HepG2 (cell line): ENCODE measurements at regions not wholly inside any gene's neighbourhood (a gene's known extent, or its start where the extent isn't known, plus 50 kb on each side); places are given as distances from the start of the nearest gene placed in this dataset.

Source experiments
- ATAC-seq: fragments of 200-7000 bp; cut with Tn5 transposase; 3 replicates; pipeline ENCODE4 v1.9.1; 2020; ENCODE audit warnings: mild to moderate bottlenecking, moderate library complexity
- BruUV-seq: library from RNA; stranded (reverse); fragments of 400-500 nt; replicated peaks from 2 replicates; lab custom pipeline; 2021; lab: Mats Ljungman, UMichigan
- CTCF ChIA-PET: fragments of 300-600 bp; formaldehyde crosslinking; extraction: SDS; loops from one replicate; lab custom pipeline; 2021; ENCODE audit warnings: low total read pairs, inconsistent platforms, low intra/inter-chr PET ratio; lab: Yijun Ruan, JAX
- POLR2A ChIA-PET: fragments of 350-600 bp; sonication (Branson Sonifier 250); formaldehyde crosslinking; loops from one replicate; lab custom pipeline; 2020; ENCODE audit warnings: antibody characterized with exemption, inconsistent platforms; lab: Yijun Ruan, JAX
- DNase-seq: peaks from one replicate; pipeline ENCODE4 v3.0.0-alpha.2; 2015; ENCODE audit warnings: low spot score
- FAIRE-seq: peaks from 3 replicates; lab custom pipeline; 2011; peaks lifted over from hg19 to GRCh38; lab: Jason Lieb, UNC
- H2AFZ ChIP-seq: one replicate; pipeline ENCODE4 v1.6.1; 2011; ENCODE audit warnings: low read length, inconsistent platforms
- H3K27ac ChIP-seq: fragments of 300-600 bp; 3 replicates; pipeline ENCODE4 v1.8.0; 2011; ENCODE audit warnings: mixed run types, mild to moderate bottlenecking, mixed read lengths, low read length, inconsistent platforms; ENCODE audit not compliant: insufficient read depth; ENCODE audit errors: extremely low read length
- H3K27me3 ChIP-seq, 2 experiments: fragments of 200-600 bp in 1 of 2; 2 replicates in 1 of 2; 3 replicates in 1 of 2; pipeline versions ENCODE4 v1.6.0 to v1.8.0; 2011; ENCODE audit warnings: low read length in 2 of 2, mild to moderate bottlenecking in 2 of 2, moderate library complexity in 2 of 2, inconsistent platforms in 1 of 2; ENCODE audit not compliant: insufficient read depth in 2 of 2, control insufficient read depth in 1 of 2
- H3K36me3 ChIP-seq, 2 experiments: fragments of 200-600 bp in 1 of 2; replicated peaks in 1 of 2; 2 replicates in 1 of 2; 3 replicates in 1 of 2; pipeline versions ENCODE4 v1.5.1 to v1.8.0; 2011; ENCODE audit warnings: low read length in 2 of 2, inconsistent platforms in 1 of 2; ENCODE audit not compliant: insufficient read depth in 2 of 2, control insufficient read depth in 1 of 2
- H3K4me1 ChIP-seq: 2 replicates; pipeline ENCODE4 v1.5.1; 2012; ENCODE audit warnings: low read length, inconsistent platforms; ENCODE audit not compliant: insufficient read depth
- H3K4me2 ChIP-seq: 2 replicates; pipeline ENCODE4 v1.6.0; 2011; ENCODE audit warnings: low read depth, low read length, inconsistent platforms
- H3K4me3 ChIP-seq, 3 experiments: fragments of 200-600 bp in 1 of 3; sonication (generic), shearing (Covaris generic) in 1 of 3; replicated peaks in 1 of 3; 2 replicates each; pipeline ENCODE4 v1.5.1; 2011 to 2016; ENCODE audit warnings: low read length in 3 of 3, inconsistent platforms in 2 of 3, low read depth in 2 of 3, mild to moderate bottlenecking in 2 of 3, control low read depth in 1 of 3, mixed read lengths in 1 of 3; ENCODE audit not compliant: insufficient read depth in 1 of 3
- H3K79me2 ChIP-seq: one replicate; pipeline ENCODE4 v1.6.1; 2011; ENCODE audit warnings: low read length, inconsistent platforms; ENCODE audit not compliant: insufficient read depth
- H3K9ac ChIP-seq: 2 replicates; pipeline ENCODE4 v1.6.0; 2011; ENCODE audit warnings: mild to moderate bottlenecking, low read depth, low read length, inconsistent platforms; ENCODE audit not compliant: insufficient read depth
- H3K9me3 ChIP-seq: 2 replicates; pipeline ENCODE4 v1.5.1; 2012; ENCODE audit warnings: mild to moderate bottlenecking, low read length
- H4K20me1 ChIP-seq: 2 replicates; pipeline ENCODE4 v1.6.0; 2011; ENCODE audit warnings: inconsistent platforms, mild to moderate bottlenecking, low read length, moderate library complexity; ENCODE audit not compliant: insufficient read depth
- ARNTL ChIP-seq: sonication (generic); formaldehyde crosslinking; IDR thresholded peaks from 2 replicates; pipeline ENCODE4 v1.4.0; 2020; ENCODE audit warnings: mild to moderate bottlenecking, missing genetic modification reagents
- CENPT ChIP-seq: sonication (generic); formaldehyde crosslinking; IDR thresholded peaks from 2 replicates; pipeline ENCODE4 v1.8.0; 2022; ENCODE audit warnings: low read depth, mild to moderate bottlenecking, moderate library complexity, missing genetic modification reagents
- FOXP1 ChIP-seq, 2 experiments: fragments of 450-650 bp in 1 of 2; IDR thresholded peaks; 2 replicates each; pipeline ENCODE4 v1.6.1; 2017 to 2018; ENCODE audit warnings: antibody characterized with exemption in 1 of 2
- SIN3A ChIP-seq: IDR thresholded peaks from 2 replicates; pipeline ENCODE4 v1.6.1; 2011; ENCODE audit warnings: low read depth, mild to moderate bottlenecking, control low read depth, low read length, borderline replicate concordance
- ZBTB7B ChIP-seq: sonication (generic); formaldehyde crosslinking; IDR thresholded peaks from 2 replicates; pipeline ENCODE4 v1.4.0; 2020; ENCODE audit warnings: missing genetic modification reagents
- ZNF335 ChIP-seq: sonication (generic); formaldehyde crosslinking; IDR thresholded peaks from 2 replicates; pipeline ENCODE4 v1.4.0; 2020; ENCODE audit warnings: missing genetic modification reagents
- WGBS: methylation state at CpG from one replicate; pipeline ENCODE4 v1.1.6; 2017; ENCODE audit warnings: low lambda C conversion rate; 5-methylcytosine and 5-hydroxymethylcytosine counted together
- in situ Hi-C: cut with HindIII; loops from 2 replicates; pipeline ENCODE4 v1.10.0; 2017; ENCODE audit warnings: low pct_unique_long_range_greater_than_20kb; ENCODE audit not compliant: extremely low pct_ligation_motif_present
- intact Hi-C: fragments of 100-400 bp; cut with micrococcal nuclease; formaldehyde crosslinking; loops from one replicate; pipeline ENCODE4 v1.10.0; 2022; ENCODE audit not compliant: unreplicated experiment
- TF ChIP-seq, protein P1 (sequence below): sonication (generic); formaldehyde crosslinking; IDR thresholded peaks from 2 replicates; pipeline ENCODE4 v1.4.0; 2020; ENCODE audit warnings: missing genetic modification reagents, borderline replicate concordance
- TF ChIP-seq, protein P2 (sequence below): sonication (generic); IDR thresholded peaks from 2 replicates; pipeline ENCODE4 v1.6.1; 2016; ENCODE audit warnings: low read depth, borderline replicate concordance
- TF ChIP-seq, protein P3 (sequence below), 2 experiments: fragments of 450-650 bp in 1 of 2; sonication (generic) in 1 of 2; formaldehyde crosslinking; IDR thresholded peaks; 2 replicates each; pipeline versions ENCODE4 v1.5.0 to v1.8.0; 2020 to 2022; ENCODE audit warnings: mild to moderate bottlenecking in 1 of 2, missing genetic modification reagents in 1 of 2
- TF ChIP-seq, protein P4 (sequence below): fragments of 450-650 bp; IDR thresholded peaks from 2 replicates; pipeline ENCODE4 v1.6.1; 2017
- TF ChIP-seq, protein P5 (sequence below), 2 experiments: sonication (generic) in 1 of 2; formaldehyde crosslinking in 1 of 2; IDR thresholded peaks; 2 replicates each; pipeline versions ENCODE4 v1.4.0 to v1.6.1; 2016 to 2020; ENCODE audit warnings: borderline replicate concordance in 1 of 2, low read depth in 1 of 2, mild to moderate bottlenecking in 1 of 2, missing genetic modification reagents in 1 of 2

DNA sequence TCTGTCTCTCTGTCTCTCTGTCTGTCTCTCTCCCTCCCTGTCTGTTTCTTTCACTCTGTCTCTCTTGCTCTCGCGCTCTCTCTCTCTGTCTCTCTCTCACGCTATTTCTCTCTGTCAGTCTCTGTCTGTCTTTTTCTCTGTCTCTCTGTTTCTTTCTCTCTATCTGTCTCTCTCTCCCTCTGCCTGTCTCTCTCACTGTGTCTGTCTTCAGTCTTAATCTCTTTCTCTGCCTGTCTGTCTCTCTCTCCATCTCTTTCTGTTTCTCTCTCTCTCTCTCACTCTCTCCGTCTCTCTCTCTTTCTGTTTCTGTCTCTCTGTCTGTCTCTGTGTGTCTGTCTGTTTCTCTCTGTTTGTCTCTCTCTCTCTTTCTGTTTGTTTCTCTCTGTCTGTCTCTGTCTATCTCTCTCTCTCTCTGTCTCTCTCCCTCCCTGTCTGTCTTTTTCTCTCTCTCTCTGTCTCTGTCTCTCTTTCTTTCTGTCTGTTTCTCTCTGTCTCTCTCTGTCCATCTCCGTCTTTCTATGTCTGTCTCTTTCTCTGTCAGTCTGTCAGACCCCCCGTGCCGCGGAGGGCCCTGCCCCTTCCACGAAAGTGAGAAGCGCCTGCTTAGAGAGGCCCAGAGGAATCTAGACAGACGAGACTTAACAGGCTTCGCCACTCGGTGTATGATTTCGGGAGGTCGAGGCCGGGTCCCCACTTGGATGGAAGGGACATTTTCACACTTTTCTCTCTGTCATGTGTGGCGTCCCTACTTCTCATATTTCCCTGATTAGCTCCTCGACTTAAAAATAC lies 346.3 kb upstream of the DEFB115 start:
- Histone ChIP-seq H3K27ac (no peak overlapping the region), H4K20me1 (no peaks in the 10 kb centered on the region), H2AFZ (no peak overlapping the region), H3K79me2 (no peaks in the 10 kb centered on the region), H3K9me3 (peaks cover 8% of the 10 kb centered on the region; the same call in 1 of the 2 replicates), H3K4me2 (no peak overlapping the region), H3K27me3 (no peaks in the 10 kb centered on the region), H3K9ac (no peak overlapping the region), H3K36me3 (no peaks in the 10 kb centered on the region), H3K4me1 (no peaks in the 10 kb centered on the region), H3K4me3 (no peak overlapping the region)
- CTCF ChIA-PET: no interaction called here
- in situ Hi-C loops (no loop called here), intact Hi-C loops (no loop called here)
- 50% methylated on average over 18 of the region's 18 CpGs for WGBS
- POLR2A ChIA-PET: no interaction called here
- ATAC-seq: no peak
- BruUV-seq: no TSS peak
- FAIRE-seq: no peak
- no peak for DNase-seq
- TF ChIP-seq FOXP1 (IDR thresholded peaks at IDR 0.05): 0 out of 2 replicates have a peak, but pooled peaks have one; percentile 22
- no peak for TF ChIP-seq FOXP1 (CRISPR knock-in tag; IDR thresholded peaks at IDR 0.05)
- TF ChIP-seq, protein P1, sequence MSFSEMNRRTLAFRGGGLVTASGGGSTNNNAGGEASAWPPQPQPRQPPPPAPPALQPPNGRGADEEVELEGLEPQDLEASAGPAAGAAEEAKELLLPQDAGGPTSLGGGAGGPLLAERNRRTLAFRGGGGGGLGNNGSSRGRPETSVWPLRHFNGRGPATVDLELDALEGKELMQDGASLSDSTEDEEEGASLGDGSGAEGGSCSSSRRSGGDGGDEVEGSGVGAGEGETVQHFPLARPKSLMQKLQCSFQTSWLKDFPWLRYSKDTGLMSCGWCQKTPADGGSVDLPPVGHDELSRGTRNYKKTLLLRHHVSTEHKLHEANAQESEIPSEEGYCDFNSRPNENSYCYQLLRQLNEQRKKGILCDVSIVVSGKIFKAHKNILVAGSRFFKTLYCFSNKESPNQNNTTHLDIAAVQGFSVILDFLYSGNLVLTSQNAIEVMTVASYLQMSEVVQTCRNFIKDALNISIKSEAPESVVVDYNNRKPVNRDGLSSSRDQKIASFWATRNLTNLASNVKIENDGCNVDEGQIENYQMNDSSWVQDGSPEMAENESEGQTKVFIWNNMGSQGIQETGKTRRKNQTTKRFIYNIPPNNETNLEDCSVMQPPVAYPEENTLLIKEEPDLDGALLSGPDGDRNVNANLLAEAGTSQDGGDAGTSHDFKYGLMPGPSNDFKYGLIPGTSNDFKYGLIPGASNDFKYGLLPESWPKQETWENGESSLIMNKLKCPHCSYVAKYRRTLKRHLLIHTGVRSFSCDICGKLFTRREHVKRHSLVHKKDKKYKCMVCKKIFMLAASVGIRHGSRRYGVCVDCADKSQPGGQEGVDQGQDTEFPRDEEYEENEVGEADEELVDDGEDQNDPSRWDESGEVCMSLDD (CRISPR knock-in tag): no peak
- TF ChIP-seq, protein P2, sequence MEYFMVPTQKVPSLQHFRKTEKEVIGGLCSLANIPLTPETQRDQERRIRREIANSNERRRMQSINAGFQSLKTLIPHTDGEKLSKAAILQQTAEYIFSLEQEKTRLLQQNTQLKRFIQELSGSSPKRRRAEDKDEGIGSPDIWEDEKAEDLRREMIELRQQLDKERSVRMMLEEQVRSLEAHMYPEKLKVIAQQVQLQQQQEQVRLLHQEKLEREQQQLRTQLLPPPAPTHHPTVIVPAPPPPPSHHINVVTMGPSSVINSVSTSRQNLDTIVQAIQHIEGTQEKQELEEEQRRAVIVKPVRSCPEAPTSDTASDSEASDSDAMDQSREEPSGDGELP: no peak
- no peak for TF ChIP-seq ZNF335 (CRISPR knock-in tag)
- TF ChIP-seq ZBTB7B (CRISPR knock-in tag): no peak
- no peak for TF ChIP-seq SIN3A
- TF ChIP-seq, protein P3, sequence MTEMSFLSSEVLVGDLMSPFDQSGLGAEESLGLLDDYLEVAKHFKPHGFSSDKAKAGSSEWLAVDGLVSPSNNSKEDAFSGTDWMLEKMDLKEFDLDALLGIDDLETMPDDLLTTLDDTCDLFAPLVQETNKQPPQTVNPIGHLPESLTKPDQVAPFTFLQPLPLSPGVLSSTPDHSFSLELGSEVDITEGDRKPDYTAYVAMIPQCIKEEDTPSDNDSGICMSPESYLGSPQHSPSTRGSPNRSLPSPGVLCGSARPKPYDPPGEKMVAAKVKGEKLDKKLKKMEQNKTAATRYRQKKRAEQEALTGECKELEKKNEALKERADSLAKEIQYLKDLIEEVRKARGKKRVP (CRISPR knock-in tag; IDR thresholded peaks at IDR 0.05): no peak
- TF ChIP-seq, protein P4, sequence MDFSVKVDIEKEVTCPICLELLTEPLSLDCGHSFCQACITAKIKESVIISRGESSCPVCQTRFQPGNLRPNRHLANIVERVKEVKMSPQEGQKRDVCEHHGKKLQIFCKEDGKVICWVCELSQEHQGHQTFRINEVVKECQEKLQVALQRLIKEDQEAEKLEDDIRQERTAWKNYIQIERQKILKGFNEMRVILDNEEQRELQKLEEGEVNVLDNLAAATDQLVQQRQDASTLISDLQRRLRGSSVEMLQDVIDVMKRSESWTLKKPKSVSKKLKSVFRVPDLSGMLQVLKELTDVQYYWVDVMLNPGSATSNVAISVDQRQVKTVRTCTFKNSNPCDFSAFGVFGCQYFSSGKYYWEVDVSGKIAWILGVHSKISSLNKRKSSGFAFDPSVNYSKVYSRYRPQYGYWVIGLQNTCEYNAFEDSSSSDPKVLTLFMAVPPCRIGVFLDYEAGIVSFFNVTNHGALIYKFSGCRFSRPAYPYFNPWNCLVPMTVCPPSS: 0 out of 2 replicates have a peak, but pooled peaks have one; percentile 19
- TF ChIP-seq ARNTL (CRISPR knock-in tag): no peak
- TF ChIP-seq, protein P5, sequence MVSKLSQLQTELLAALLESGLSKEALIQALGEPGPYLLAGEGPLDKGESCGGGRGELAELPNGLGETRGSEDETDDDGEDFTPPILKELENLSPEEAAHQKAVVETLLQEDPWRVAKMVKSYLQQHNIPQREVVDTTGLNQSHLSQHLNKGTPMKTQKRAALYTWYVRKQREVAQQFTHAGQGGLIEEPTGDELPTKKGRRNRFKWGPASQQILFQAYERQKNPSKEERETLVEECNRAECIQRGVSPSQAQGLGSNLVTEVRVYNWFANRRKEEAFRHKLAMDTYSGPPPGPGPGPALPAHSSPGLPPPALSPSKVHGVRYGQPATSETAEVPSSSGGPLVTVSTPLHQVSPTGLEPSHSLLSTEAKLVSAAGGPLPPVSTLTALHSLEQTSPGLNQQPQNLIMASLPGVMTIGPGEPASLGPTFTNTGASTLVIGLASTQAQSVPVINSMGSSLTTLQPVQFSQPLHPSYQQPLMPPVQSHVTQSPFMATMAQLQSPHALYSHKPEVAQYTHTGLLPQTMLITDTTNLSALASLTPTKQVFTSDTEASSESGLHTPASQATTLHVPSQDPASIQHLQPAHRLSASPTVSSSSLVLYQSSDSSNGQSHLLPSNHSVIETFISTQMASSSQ (IDR thresholded peaks at IDR 0.05; ENCODE audit: low read depth): no peak
- TF ChIP-seq, protein P5 (CRISPR knock-in tag; IDR thresholded peaks at IDR 0.05; ENCODE audit: borderline replicate concordance): no peak
- TF ChIP-seq CENPT (CRISPR knock-in tag): no peak
